GM12878 (cell line): ENCODE measurements at regions not wholly inside any gene's neighbourhood (a gene's known extent, or its start where the extent isn't known, plus 50 kb on each side); places are given as distances from the start of the nearest gene placed in this dataset.

ENCODE experiments used
- ATAC-seq: fragments of 200-7000 bp; cut with Tn5 transposase; 3 replicates; pipeline ENCODE4 v1.9.1; 2020; ENCODE audit warnings: mild to moderate bottlenecking, moderate library complexity
- BruUV-seq: library from RNA; stranded (reverse); fragments of 400-500 nt; replicated peaks from 2 replicates; lab custom pipeline; 2021; lab: Mats Ljungman, UMichigan
- CTCF ChIA-PET: fragments of 300-600 bp; sonication (Branson Sonifier 250); formaldehyde crosslinking; extraction: SDS; loops from one replicate; lab custom pipeline; 2021; ENCODE audit warnings: inconsistent platforms; lab: Yijun Ruan, JAX
- POLR2A ChIA-PET: fragments of 350-600 bp; formaldehyde crosslinking; extraction: SDS; loops from one replicate; lab custom pipeline; 2021; ENCODE audit warnings: inconsistent platforms; lab: Charles Lee
- RAD21 ChIA-PET: fragments of 300-600 bp; sonication (Branson Sonifier 250); formaldehyde crosslinking; loops from one replicate; lab custom pipeline; 2023; ENCODE audit warnings: antibody characterized with exemption; ENCODE audit not compliant: unreplicated experiment; lab: Charles Lee
- SMC1A ChIA-PET: fragments of 300-600 bp; sonication (Branson Sonifier 250); formaldehyde crosslinking; loops from one replicate; lab custom pipeline; 2023; ENCODE audit not compliant: unreplicated experiment, uncharacterized antibody; lab: Charles Lee
- DNase-seq: peaks from one replicate; pipeline ENCODE4 v3.0.0-alpha.2; 2011; ENCODE audit warnings: low read depth, low spot score
- FAIRE-seq: peaks from 3 replicates; lab custom pipeline; 2011; peaks lifted over from hg19 to GRCh38; lab: Jason Lieb, UNC
- H2AFZ ChIP-seq: 2 replicates; pipeline ENCODE4 v1.6.0; 2011; ENCODE audit warnings: low read depth, low read length, control low read depth; ENCODE audit not compliant: control insufficient read depth
- H3K27ac ChIP-seq: 2 replicates; pipeline ENCODE4 v1.5.1; 2011; ENCODE audit warnings: control low read depth; ENCODE audit not compliant: control insufficient read depth, insufficient read depth
- H3K27me3 ChIP-seq, 2 experiments: replicated peaks in 1 of 2; 2 replicates each; pipeline versions ENCODE4 v1.6.0 to v1.6.1; 2011; ENCODE audit warnings: low read length in 1 of 2; ENCODE audit not compliant: control insufficient read depth in 2 of 2, insufficient read depth in 2 of 2
- H3K36me3 ChIP-seq, 2 experiments: 2 replicates each; pipeline ENCODE4 v1.5.1; 2011; ENCODE audit warnings: low read length in 1 of 2; ENCODE audit not compliant: control insufficient read depth in 2 of 2, insufficient read depth in 2 of 2
- H3K4me1 ChIP-seq: 2 replicates; pipeline ENCODE4 v1.6.1; 2011; ENCODE audit warnings: mild to moderate bottlenecking, low read length, moderate library complexity, mixed read lengths; ENCODE audit not compliant: control insufficient read depth, insufficient read depth
- H3K4me2 ChIP-seq: 2 replicates; pipeline ENCODE4 v1.6.0; 2011; ENCODE audit warnings: control low read depth; ENCODE audit not compliant: control insufficient read depth, insufficient read depth
- H3K4me3 ChIP-seq: fragments of 200-600 bp; sonication (generic); 2 replicates; pipeline ENCODE4 v1.5.1; 2016
- H3K79me2 ChIP-seq: 2 replicates; pipeline ENCODE4 v1.6.0; 2011; ENCODE audit warnings: low read length; ENCODE audit not compliant: control insufficient read depth, insufficient read depth
- H3K9ac ChIP-seq: 2 replicates; pipeline ENCODE4 v1.8.0; 2011; ENCODE audit warnings: low read length, control low read depth, mixed read lengths; ENCODE audit not compliant: control insufficient read depth, insufficient read depth
- H3K9me3 ChIP-seq: replicated peaks from 3 replicates; pipeline ENCODE4 v1.5.1; 2011; ENCODE audit warnings: mild to moderate bottlenecking, low read length; ENCODE audit not compliant: control insufficient read depth, insufficient read depth
- H4K20me1 ChIP-seq: 2 replicates; pipeline ENCODE4 v1.6.0; 2011; ENCODE audit not compliant: control insufficient read depth, insufficient read depth
- HSF1 ChIP-seq: fragments of 150-350 bp; IDR thresholded peaks from 2 replicates; pipeline ENCODE4 v1.6.1; 2014; ENCODE audit warnings: mild to moderate bottlenecking, low read depth, low read length
- POU2F2 ChIP-seq: IDR thresholded peaks from 3 replicates; pipeline ENCODE4 v1.6.1; 2011; ENCODE audit warnings: low read depth, mild to moderate bottlenecking, low read length, borderline replicate concordance
- WGBS: methylation state at CpG from one replicate; pipeline ENCODE4 v1.1.6; 2016; ENCODE audit warnings: low lambda C conversion rate; ENCODE audit not compliant: insufficient replicate concordance, insufficient coverage; ENCODE audit errors: missing lambda C conversion rate; 5-methylcytosine and 5-hydroxymethylcytosine counted together
- in situ Hi-C: fragments of 300-500 bp; cut with MboI; formaldehyde crosslinking; loops from 9 replicates; pipeline ENCODE4 v1.14.3; 2018; ENCODE audit warnings: mixed read lengths
- intact Hi-C: fragments of 100-400 bp; cut with micrococcal nuclease; formaldehyde crosslinking; loops from one replicate; pipeline ENCODE4 v1.14.2; 2022; ENCODE audit not compliant: unreplicated experiment
- TF ChIP-seq, protein P1 (sequence below): fragments of 450-650 bp; formaldehyde crosslinking; IDR thresholded peaks from 2 replicates; pipeline ENCODE4 v1.4.0; 2022; ENCODE audit warnings: mild to moderate bottlenecking, moderate library complexity

- no TSS peak for BruUV-seq
- Histone ChIP-seq H3K79me2 (no peaks in the 10 kb centered on the region), H3K9me3 (no peaks in the 10 kb centered on the region), H3K27ac (no peak overlapping the region), H3K4me3 (no peak overlapping the region), H3K4me1 (no peaks in the 10 kb centered on the region), H3K27me3 (no peaks in the 10 kb centered on the region), H2AFZ (no peak overlapping the region), H4K20me1 (no peaks in the 10 kb centered on the region), H3K36me3 (no peaks in the 10 kb centered on the region), H3K4me2 (no peak overlapping the region), H3K9ac (no peak overlapping the region)
- ChIA-PET CTCF (interaction anchor here (1.1 kb wide), 1 partner anchor 12 kb away, joined by 3 read pairs; no protein-coding TSS in a partner anchor), RAD21 (no interaction called here), POLR2A (no interaction called here), SMC1A (interaction anchor here (1.1 to 1.4 kb wide), 2 partner anchors 12 to 32 kb away, joined by 3 to 4 read pairs; no protein-coding TSS in a partner anchor)
- FAIRE-seq: no peak
- DNase-seq: no peak
- ATAC-seq: no peak
- intact Hi-C loops: no loop called here
- TF ChIP-seq HSF1 (no peak), POU2F2 (no peak)
- TF ChIP-seq, protein P1, sequence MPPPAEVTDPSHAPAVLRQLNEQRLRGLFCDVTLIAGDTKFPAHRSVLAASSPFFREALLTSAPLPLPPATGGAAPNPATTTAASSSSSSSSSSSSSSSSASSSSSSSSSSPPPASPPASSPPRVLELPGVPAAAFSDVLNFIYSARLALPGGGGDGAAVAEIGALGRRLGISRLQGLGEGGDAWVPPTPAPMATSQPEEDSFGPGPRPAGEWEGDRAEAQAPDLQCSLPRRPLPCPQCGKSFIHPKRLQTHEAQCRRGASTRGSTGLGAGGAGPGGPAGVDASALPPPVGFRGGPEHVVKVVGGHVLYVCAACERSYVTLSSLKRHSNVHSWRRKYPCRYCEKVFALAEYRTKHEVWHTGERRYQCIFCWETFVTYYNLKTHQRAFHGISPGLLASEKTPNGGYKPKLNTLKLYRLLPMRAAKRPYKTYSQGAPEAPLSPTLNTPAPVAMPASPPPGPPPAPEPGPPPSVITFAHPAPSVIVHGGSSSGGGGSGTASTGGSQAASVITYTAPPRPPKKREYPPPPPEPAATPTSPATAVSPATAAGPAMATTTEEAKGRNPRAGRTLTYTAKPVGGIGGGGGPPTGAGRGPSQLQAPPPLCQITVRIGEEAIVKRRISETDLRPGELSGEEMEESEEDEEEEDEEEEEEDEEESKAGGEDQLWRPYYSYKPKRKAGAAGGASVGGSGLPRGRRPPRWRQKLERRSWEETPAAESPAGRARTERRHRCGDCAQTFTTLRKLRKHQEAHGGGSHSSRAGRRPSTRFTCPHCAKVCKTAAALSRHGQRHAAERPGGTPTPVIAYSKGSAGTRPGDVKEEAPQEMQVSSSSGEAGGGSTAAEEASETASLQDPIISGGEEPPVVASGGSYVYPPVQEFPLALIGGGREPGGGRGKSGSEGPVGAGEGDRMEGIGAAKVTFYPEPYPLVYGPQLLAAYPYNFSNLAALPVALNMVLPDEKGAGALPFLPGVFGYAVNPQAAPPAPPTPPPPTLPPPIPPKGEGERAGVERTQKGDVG: no peak
- 21% methylated on average over 3 of the region's 3 CpGs for WGBS
- in situ Hi-C loops: no loop called here
Measured at GRCh38 chr10:90062786-90063185, 361.4 kb downstream of the KIF20B start.
